Hematopoietic multipotent progenitor cell (in vitro differentiated cells): ENCODE measurements at regions not wholly inside any gene's neighbourhood (a gene's known extent, or its start where the extent isn't known, plus 50 kb on each side); places are given as distances from the start of the nearest gene placed in this dataset.

Experiments used
- DNase-seq, 3 donors: peaks; one replicate each; pipeline ENCODE4 v3.0.0-alpha.2; 2011 to 2015; ENCODE audit warnings: low read depth in 2 of 3, low spot score in 2 of 3

GRCh38 chr6:105601541-105602236 is 198.8 kb upstream of the PREP start:
- DNase-seq = no peak

GRCh38 chr6:105600336-105601260 is 197.7 kb upstream of the PREP start:
- DNase-seq = no peak

- DNase-seq = no peak
These were observed 195.4 kb upstream of the PREP start for GRCh38 chr6:105598264-105598663.

- no peak for DNase-seq
These were observed 193.4 kb upstream of the PREP start for GRCh38 chr6:105596284-105596755.

- DNase-seq = no peak
These were observed 192.9 kb upstream of the PREP start for GRCh38 chr6:105595829-105596228.

- no peak for DNase-seq
These were observed 191.9 kb upstream of the PREP start for GRCh38 chr6:105594821-105595220.

- DNase-seq = no peak
These were observed 191.2 kb upstream of the PREP start for GRCh38 chr6:105593805-105594671.

- no peak for DNase-seq
These were observed 190.3 kb upstream of the PREP start for GRCh38 chr6:105593056-105593690.

GRCh38 chr6:105592329-105592728 is 189.4 kb upstream of the PREP start:
- no peak for DNase-seq

GRCh38 chr6:105591053-105591452 is 188.2 kb upstream of the PREP start:
- DNase-seq = peak in 1 of 3 donors; percentile 3

GRCh38 chr6:105588123-105588710 is 185.3 kb upstream of the PREP start:
- no peak for DNase-seq

- DNase-seq = no peak
These were observed 184.7 kb upstream of the PREP start for GRCh38 chr6:105587349-105588122.

GRCh38 chr6:105578179-105578707 is 175.4 kb upstream of the PREP start:
- no peak for DNase-seq

GRCh38 chr6:105573556-105573955 is 170.7 kb upstream of the PREP start:
- DNase-seq = no peak

GRCh38 chr6:105573138-105573537 is 170.3 kb upstream of the PREP start:
- DNase-seq = no peak

- DNase-seq = no peak
These were observed 167.5 kb upstream of the PREP start for GRCh38 chr6:105570416-105570815.

- DNase-seq = no peak
These were observed 166.8 kb upstream of the PREP start for GRCh38 chr6:105569706-105570105.

- no peak for DNase-seq
These were observed 165.9 kb upstream of the PREP start for GRCh38 chr6:105568751-105569150.

GRCh38 chr6:105568142-105568541 is 165.3 kb upstream of the PREP start:
- DNase-seq = no peak
